K562 (cell line): ENCODE measurements at regions not wholly inside any gene's neighbourhood (a gene's known extent, or its start where the extent isn't known, plus 50 kb on each side); places are given as distances from the start of the nearest gene placed in this dataset.

Experiments used
- ATAC-seq: fragments of 200-7000 bp; cut with Tn5 transposase; 3 replicates; pipeline ENCODE4 v1.9.1; 2020; ENCODE audit warnings: moderate library complexity
- BruUV-seq: library from RNA; stranded (reverse); fragments of 400-500 nt; replicated peaks from 2 replicates; lab custom pipeline; 2021; lab: Mats Ljungman, UMichigan
- CTCF ChIA-PET: fragments of 300-600 bp; formaldehyde crosslinking; extraction: SDS; loops from one replicate; lab custom pipeline; 2021; ENCODE audit warnings: low intra/inter-chr PET ratio; lab: Yijun Ruan, JAX
- POLR2A ChIA-PET: fragments of 300-600, 350-650 bp; sonication (Branson Sonifier 250); formaldehyde crosslinking; extraction: SDS; loops from one replicate; lab custom pipeline; 2021; ENCODE audit warnings: antibody characterized with exemption, inconsistent platforms; lab: Yijun Ruan, JAX
- DNase-seq, 4 experiments: peaks; one replicate each; pipeline versions ENCODE4 v3.0.0 to v3.0.0-alpha.2; 2011 to 2018; ENCODE audit warnings: low spot score in 3 of 4, mixed read lengths in 3 of 4; ENCODE audit errors: extremely low read depth in 1 of 4
- FAIRE-seq: peaks from 2 replicates; lab custom pipeline; 2011; peaks lifted over from hg19 to GRCh38; lab: Jason Lieb, UNC
- H2AFZ ChIP-seq: 2 replicates; pipeline ENCODE4 v1.6.0; 2011; ENCODE audit warnings: low read depth, low read length, control low read depth, inconsistent platforms
- H3K27ac ChIP-seq: fragments of 200-600 bp; 3 replicates; pipeline ENCODE4 v1.8.0; 2011; ENCODE audit warnings: low read depth, mild to moderate bottlenecking, control low read depth, inconsistent platforms, low read length, moderate library complexity, mixed read lengths; ENCODE audit errors: extremely low read depth
- H3K27me3 ChIP-seq, 2 experiments: fragments of 300-600 bp in 1 of 2; 2 replicates in 1 of 2; 3 replicates in 1 of 2; pipeline versions ENCODE4 v1.6.0 to v1.8.0; 2011; ENCODE audit warnings: inconsistent platforms in 2 of 2, low read length in 2 of 2, mild to moderate bottlenecking in 1 of 2, mixed read lengths in 1 of 2, moderate library complexity in 1 of 2; ENCODE audit not compliant: control insufficient read depth in 2 of 2, insufficient read depth in 2 of 2
- H3K36me3 ChIP-seq: fragments of 300-600 bp; 3 replicates; pipeline ENCODE4 v1.8.0; 2011; ENCODE audit warnings: mild to moderate bottlenecking, low read length, inconsistent platforms; ENCODE audit not compliant: control insufficient read depth, insufficient read depth
- H3K4me1 ChIP-seq, 2 experiments: fragments of 200-600 bp in 1 of 2; replicated peaks in 1 of 2; 2 replicates in 1 of 2; 3 replicates in 1 of 2; pipeline versions ENCODE4 v1.5.1 to v1.8.0; 2011; ENCODE audit warnings: inconsistent platforms in 2 of 2, low read length in 2 of 2, mild to moderate bottlenecking in 1 of 2, mixed read lengths in 1 of 2, moderate library complexity in 1 of 2; ENCODE audit not compliant: control insufficient read depth in 2 of 2, insufficient read depth in 2 of 2
- H3K4me2 ChIP-seq: 2 replicates; pipeline ENCODE4 v1.6.1; 2011; ENCODE audit warnings: low read length, control low read depth, inconsistent platforms, mixed read lengths; ENCODE audit not compliant: insufficient read depth
- H3K4me3 ChIP-seq: fragments of 200-600 bp; sonication (generic), shearing (Covaris generic); 2 replicates; pipeline ENCODE4 v1.5.1; 2016; ENCODE audit warnings: control low read depth, inconsistent platforms
- H3K79me2 ChIP-seq: fragments of 200-600 bp; 3 replicates; pipeline ENCODE4 v1.8.0; 2011; ENCODE audit warnings: low read length, inconsistent platforms; ENCODE audit not compliant: control insufficient read depth, insufficient read depth
- H3K9ac ChIP-seq, 2 experiments: 2 replicates each; pipeline versions ENCODE4 v1.6.0 to v1.6.1; 2011; ENCODE audit warnings: low read depth in 2 of 2, low read length in 2 of 2, control low read depth in 1 of 2, inconsistent platforms in 1 of 2, mild to moderate bottlenecking in 1 of 2, mixed read lengths in 1 of 2; ENCODE audit not compliant: insufficient read depth in 1 of 2
- H3K9me1 ChIP-seq: one replicate; pipeline ENCODE4 v1.6.0; 2011; ENCODE audit warnings: inconsistent platforms, mild to moderate bottlenecking, low read length, moderate library complexity; ENCODE audit not compliant: control insufficient read depth, insufficient read depth
- H3K9me3 ChIP-seq: replicated peaks from 2 replicates; pipeline ENCODE4 v1.5.1; 2011; ENCODE audit warnings: low read depth, low read length, inconsistent platforms; ENCODE audit not compliant: control insufficient read depth, insufficient read depth
- H4K20me1 ChIP-seq: replicated peaks from 2 replicates; pipeline ENCODE4 v1.6.1; 2011; ENCODE audit warnings: low read length, inconsistent platforms, mixed read lengths; ENCODE audit not compliant: control insufficient read depth, insufficient read depth
- ARID2 ChIP-seq: fragments of 450-650 bp; IDR thresholded peaks from 2 replicates; pipeline ENCODE4 v1.6.1; 2017; ENCODE audit warnings: antibody characterized with exemption, mild to moderate bottlenecking
- BRD9 ChIP-seq: fragments of 450-650 bp; IDR thresholded peaks from 2 replicates; pipeline ENCODE4 v1.6.1; 2018; ENCODE audit warnings: low read depth; ENCODE audit not compliant: partially characterized antibody
- ETS2 ChIP-seq: IDR thresholded peaks from 2 replicates; pipeline ENCODE4 v1.6.1; 2016; ENCODE audit warnings: borderline replicate concordance, missing genetic modification characterization, mild to moderate bottlenecking, moderate library complexity, missing compliant biosample characterization; ENCODE audit not compliant: poor library complexity, severe bottlenecking
- MCM5 ChIP-seq: fragments of 450-650 bp; IDR thresholded peaks from 2 replicates; pipeline ENCODE4 v1.6.1; 2016; ENCODE audit warnings: low read depth
- SIRT6 ChIP-seq: IDR thresholded peaks from one replicate; pipeline ENCODE4 v1.6.1; 2012; ENCODE audit warnings: low read depth, mild to moderate bottlenecking, control low read depth, inconsistent platforms, low read length, moderate library complexity
- SMARCC2 ChIP-seq: fragments of 450-650 bp; IDR thresholded peaks from 2 replicates; pipeline ENCODE4 v1.6.1; 2017; ENCODE audit warnings: antibody characterized with exemption, moderate library complexity, mild to moderate bottlenecking, low read depth
- ZNF232 ChIP-seq: sonication (generic); formaldehyde crosslinking; IDR thresholded peaks from 2 replicates; pipeline ENCODE4 v1.8.0; 2022; ENCODE audit warnings: mild to moderate bottlenecking, missing genetic modification reagents
- WGBS: fragments of 100-300 bp; shearing (Covaris generic); methylation state at CpG from one replicate; pipeline ENCODE4 v1.1.6; 2016; ENCODE audit warnings: low coverage, mixed read lengths; ENCODE audit not compliant: insufficient coverage; ENCODE audit errors: missing lambda C conversion rate; 5-methylcytosine and 5-hydroxymethylcytosine counted together
- in situ Hi-C: fragments of 300-500 bp; cut with MboI; formaldehyde crosslinking; loops from 4 replicates; pipeline ENCODE4 v1.15.0; 2018; ENCODE audit warnings: inconsistent platforms, mixed read lengths
- intact Hi-C: fragments of 100-400 bp; cut with micrococcal nuclease; formaldehyde crosslinking; loops from 2 replicates; pipeline ENCODE4 v1.14.2; 2022
- TF ChIP-seq, protein P1 (sequence below): sonication (generic); formaldehyde crosslinking; IDR thresholded peaks from 2 replicates; pipeline ENCODE4 v1.8.0; 2023; ENCODE audit warnings: missing genetic modification reagents, mild to moderate bottlenecking, borderline replicate concordance
- TF ChIP-seq, protein P2 (sequence below): fragments of 250-450 bp; sonication (Bioruptor Pico); IDR thresholded peaks from 2 replicates; pipeline ENCODE4 v1.4.0; 2020

DNA sequence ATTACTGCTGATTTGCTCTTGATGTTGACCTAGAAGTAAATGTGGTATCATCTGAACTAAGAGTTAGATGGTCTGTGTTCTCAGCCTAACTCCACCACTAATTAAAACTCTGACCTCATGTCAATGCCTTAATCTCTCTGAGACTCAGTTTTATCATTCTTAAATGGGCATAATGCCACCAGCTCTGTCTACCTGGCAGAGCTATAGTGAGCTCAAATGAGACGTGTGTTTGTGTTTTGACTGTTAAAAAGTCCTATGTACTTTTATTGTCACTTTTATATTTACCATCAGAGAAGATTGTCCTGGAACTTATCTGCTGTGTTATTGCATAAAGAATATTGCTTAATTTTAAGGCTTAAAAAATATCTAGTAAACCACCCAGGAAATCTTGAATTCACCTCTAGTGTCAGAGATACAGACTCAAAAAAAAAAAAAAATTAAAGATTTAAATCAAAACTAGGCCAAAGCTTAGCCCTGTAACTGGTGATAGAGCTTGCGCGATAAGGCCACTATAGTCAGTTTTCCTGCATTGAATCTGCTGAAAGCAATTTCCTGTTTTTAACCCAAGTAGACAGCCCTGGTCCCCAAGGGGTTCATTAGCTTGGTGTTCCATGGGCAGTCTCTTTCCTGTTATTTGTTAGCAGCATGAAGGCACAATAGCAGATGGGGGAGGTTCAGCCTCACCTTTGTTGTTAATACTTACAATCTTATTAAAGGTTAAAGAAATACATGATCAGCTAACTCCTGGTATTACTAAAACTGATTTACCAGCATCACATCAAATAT lies 261.8 kb downstream of the ATP23 start (continued):
- TF ChIP-seq BRD9 (no peak), ARID2 (no peak), SIRT6 (no peak), MCM5 (no peak)
- TF ChIP-seq, all 486 proteins: peak for 0

DNA sequence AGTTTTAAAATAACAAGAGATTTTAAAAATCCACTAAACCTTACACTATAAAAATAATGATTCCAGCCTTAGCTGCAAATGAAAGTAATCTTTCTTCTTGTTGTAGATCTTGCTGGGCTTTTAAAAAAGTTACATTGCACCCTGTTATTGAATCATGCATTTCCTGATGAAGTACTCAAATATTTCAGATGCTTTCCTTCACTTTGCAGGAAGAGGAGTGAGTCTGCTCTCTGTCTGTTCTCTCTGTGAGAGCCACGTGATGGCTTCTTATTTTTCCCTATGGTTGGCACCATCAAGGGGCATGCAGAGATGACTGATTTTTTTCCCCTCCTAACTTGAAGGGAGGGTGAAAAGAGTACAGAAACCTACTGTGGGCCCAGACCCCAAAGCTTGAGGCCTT lies 262.7 kb downstream of the ATP23 start:
- no peak overlapping the region for H3K27ac ChIP-seq
- H3K27me3 ChIP-seq, result no peaks in the 10 kb centered on the region
- in situ Hi-C loops, result no loop called here
- H3K36me3 ChIP-seq, result no peaks in the 10 kb centered on the region
- ATAC-seq (no peak), DNase-seq (no peak), FAIRE-seq (no peak)
- H3K79me2 ChIP-seq, result no peaks in the 10 kb centered on the region
- no peaks in the 10 kb centered on the region for H3K9me3 ChIP-seq
- no peak overlapping the region for H3K4me3 ChIP-seq
- no TSS peak for BruUV-seq
- 0% methylated on average over 1 of the region's 1 CpG for WGBS
- no peaks in the 10 kb centered on the region for H3K4me1 ChIP-seq
- ChIA-PET POLR2A (no interaction called here), CTCF (no interaction called here)
- no peaks in the 10 kb centered on the region for H3K9me1 ChIP-seq
- no peak overlapping the region for H2AFZ ChIP-seq
- H3K4me2 ChIP-seq, result no peak overlapping the region
- no peaks in the 10 kb centered on the region for H4K20me1 ChIP-seq
- intact Hi-C loops, result no loop called here
- no peak overlapping the region for H3K9ac ChIP-seq
- TF ChIP-seq, protein P1, sequence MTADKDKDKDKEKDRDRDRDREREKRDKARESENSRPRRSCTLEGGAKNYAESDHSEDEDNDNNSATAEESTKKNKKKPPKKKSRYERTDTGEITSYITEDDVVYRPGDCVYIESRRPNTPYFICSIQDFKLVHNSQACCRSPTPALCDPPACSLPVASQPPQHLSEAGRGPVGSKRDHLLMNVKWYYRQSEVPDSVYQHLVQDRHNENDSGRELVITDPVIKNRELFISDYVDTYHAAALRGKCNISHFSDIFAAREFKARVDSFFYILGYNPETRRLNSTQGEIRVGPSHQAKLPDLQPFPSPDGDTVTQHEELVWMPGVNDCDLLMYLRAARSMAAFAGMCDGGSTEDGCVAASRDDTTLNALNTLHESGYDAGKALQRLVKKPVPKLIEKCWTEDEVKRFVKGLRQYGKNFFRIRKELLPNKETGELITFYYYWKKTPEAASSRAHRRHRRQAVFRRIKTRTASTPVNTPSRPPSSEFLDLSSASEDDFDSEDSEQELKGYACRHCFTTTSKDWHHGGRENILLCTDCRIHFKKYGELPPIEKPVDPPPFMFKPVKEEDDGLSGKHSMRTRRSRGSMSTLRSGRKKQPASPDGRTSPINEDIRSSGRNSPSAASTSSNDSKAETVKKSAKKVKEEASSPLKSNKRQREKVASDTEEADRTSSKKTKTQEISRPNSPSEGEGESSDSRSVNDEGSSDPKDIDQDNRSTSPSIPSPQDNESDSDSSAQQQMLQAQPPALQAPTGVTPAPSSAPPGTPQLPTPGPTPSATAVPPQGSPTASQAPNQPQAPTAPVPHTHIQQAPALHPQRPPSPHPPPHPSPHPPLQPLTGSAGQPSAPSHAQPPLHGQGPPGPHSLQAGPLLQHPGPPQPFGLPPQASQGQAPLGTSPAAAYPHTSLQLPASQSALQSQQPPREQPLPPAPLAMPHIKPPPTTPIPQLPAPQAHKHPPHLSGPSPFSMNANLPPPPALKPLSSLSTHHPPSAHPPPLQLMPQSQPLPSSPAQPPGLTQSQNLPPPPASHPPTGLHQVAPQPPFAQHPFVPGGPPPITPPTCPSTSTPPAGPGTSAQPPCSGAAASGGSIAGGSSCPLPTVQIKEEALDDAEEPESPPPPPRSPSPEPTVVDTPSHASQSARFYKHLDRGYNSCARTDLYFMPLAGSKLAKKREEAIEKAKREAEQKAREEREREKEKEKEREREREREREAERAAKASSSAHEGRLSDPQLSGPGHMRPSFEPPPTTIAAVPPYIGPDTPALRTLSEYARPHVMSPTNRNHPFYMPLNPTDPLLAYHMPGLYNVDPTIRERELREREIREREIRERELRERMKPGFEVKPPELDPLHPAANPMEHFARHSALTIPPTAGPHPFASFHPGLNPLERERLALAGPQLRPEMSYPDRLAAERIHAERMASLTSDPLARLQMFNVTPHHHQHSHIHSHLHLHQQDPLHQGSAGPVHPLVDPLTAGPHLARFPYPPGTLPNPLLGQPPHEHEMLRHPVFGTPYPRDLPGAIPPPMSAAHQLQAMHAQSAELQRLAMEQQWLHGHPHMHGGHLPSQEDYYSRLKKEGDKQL (CRISPR knock-in tag), result no peak
- TF ChIP-seq, protein P2, sequence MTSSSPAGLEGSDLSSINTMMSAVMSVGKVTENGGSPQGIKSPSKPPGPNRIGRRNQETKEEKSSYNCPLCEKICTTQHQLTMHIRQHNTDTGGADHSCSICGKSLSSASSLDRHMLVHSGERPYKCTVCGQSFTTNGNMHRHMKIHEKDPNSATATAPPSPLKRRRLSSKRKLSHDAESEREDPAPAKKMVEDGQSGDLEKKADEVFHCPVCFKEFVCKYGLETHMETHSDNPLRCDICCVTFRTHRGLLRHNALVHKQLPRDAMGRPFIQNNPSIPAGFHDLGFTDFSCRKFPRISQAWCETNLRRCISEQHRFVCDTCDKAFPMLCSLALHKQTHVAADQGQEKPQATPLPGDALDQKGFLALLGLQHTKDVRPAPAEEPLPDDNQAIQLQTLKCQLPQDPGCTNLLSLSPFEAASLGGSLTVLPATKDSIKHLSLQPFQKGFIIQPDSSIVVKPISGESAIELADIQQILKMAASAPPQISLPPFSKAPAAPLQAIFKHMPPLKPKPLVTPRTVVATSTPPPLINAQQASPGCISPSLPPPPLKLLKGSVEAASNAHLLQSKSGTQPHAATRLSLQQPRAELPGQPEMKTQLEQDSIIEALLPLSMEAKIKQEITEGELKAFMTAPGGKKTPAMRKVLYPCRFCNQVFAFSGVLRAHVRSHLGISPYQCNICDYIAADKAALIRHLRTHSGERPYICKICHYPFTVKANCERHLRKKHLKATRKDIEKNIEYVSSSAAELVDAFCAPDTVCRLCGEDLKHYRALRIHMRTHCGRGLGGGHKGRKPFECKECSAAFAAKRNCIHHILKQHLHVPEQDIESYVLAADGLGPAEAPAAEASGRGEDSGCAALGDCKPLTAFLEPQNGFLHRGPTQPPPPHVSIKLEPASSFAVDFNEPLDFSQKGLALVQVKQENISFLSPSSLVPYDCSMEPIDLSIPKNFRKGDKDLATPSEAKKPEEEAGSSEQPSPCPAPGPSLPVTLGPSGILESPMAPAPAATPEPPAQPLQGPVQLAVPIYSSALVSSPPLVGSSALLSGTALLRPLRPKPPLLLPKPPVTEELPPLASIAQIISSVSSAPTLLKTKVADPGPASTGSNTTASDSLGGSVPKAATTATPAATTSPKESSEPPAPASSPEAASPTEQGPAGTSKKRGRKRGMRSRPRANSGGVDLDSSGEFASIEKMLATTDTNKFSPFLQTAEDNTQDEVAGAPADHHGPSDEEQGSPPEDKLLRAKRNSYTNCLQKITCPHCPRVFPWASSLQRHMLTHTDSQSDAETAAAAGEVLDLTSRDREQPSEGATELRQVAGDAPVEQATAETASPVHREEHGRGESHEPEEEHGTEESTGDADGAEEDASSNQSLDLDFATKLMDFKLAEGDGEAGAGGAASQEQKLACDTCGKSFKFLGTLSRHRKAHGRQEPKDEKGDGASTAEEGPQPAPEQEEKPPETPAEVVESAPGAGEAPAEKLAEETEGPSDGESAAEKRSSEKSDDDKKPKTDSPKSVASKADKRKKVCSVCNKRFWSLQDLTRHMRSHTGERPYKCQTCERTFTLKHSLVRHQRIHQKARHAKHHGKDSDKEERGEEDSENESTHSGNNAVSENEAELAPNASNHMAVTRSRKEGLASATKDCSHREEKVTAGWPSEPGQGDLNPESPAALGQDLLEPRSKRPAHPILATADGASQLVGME (CRISPR knock-in tag), result no peak
- TF ChIP-seq ETS2 (tag) (no peak), ZNF232 (no peak), SMARCC2 (no peak)
